NCI-H1417 (cell line): ENCODE measurements at regions not wholly inside any gene's neighbourhood (a gene's known extent, or its start where the extent isn't known, plus 50 kb on each side); places are given as distances from the start of the nearest gene placed in this dataset.
A peak's percentile ranks its signal among the peaks of the same experiment; 100 is the strongest.

ENCODE experiments used
- DNase-seq, 3 experiments: peaks; one replicate each; lab custom pipeline; 2025; lab: John Stamatoyannopoulos, UW

- no peak for DNase-seq
These were observed 55.6 kb downstream of the PBDC1 start for GRCh38 chrX:76228499-76228898.

GRCh38 chrX:76248901-76249300 is 76.0 kb downstream of the PBDC1 start:
- no peak for DNase-seq

GRCh38 chrX:76253432-76253831 is 80.6 kb downstream of the PBDC1 start:
- DNase-seq: peak in 2 of 3 experiments; percentile 44 to 71

GRCh38 chrX:76279007-76279406 is 106.1 kb downstream of the PBDC1 start:
- DNase-seq: peak in 2 of 3 experiments; percentile 47 to 80
